ENCODE measurements at regions not wholly inside any gene's neighbourhood (a gene's known extent, or its start where the extent isn't known, plus 50 kb on each side); places are given as distances from the start of the nearest gene placed in this dataset.

- ATAC-seq (no peak), DNase-seq (no peak)
- intact Hi-C loops (cut with DNase I, micrococcal nuclease) = loop anchor here in 1 of 2 donors (10.0 kb wide), 1 partner anchor 247 kb away; no protein-coding TSS in a partner anchor
Observed at GRCh38 chr2:126771501-126772195, 115.7 kb downstream of the GYPC start.

DNA sequence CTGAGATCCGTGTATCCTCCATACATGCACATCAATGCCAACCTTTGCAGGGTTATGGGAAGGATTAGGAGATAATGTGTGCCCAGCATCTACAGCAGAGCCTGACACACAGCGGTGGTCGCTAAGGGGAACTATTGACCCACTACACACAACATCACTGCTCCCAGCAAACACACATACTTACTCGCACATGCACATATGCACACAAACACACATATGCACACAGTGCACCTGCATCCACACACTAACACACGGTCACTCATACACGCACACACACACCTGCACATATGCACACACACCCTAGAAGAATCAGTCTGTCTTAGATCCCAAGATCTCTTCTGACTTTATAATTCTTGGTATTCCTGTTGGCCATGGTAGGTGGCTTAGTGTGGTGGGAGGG lies 118.3 kb downstream of the GYPC start:
- ATAC-seq (no peak), DNase-seq (no peak)
- intact Hi-C loops (cut with DNase I, micrococcal nuclease) = loop anchor here in 1 of 2 donors (10.0 kb wide), 1 partner anchor 249 kb away; no protein-coding TSS in a partner anchor

GRCh38 chr2:126774761-126775160 lies 118.8 kb downstream of the GYPC start:
- no peak for ATAC-seq
- no peak for DNase-seq
- intact Hi-C loops (cut with DNase I, micrococcal nuclease) = loop anchor here in 1 of 2 donors (10.0 kb wide), 1 partner anchor 250 kb away; no protein-coding TSS in a partner anchor

DNA sequence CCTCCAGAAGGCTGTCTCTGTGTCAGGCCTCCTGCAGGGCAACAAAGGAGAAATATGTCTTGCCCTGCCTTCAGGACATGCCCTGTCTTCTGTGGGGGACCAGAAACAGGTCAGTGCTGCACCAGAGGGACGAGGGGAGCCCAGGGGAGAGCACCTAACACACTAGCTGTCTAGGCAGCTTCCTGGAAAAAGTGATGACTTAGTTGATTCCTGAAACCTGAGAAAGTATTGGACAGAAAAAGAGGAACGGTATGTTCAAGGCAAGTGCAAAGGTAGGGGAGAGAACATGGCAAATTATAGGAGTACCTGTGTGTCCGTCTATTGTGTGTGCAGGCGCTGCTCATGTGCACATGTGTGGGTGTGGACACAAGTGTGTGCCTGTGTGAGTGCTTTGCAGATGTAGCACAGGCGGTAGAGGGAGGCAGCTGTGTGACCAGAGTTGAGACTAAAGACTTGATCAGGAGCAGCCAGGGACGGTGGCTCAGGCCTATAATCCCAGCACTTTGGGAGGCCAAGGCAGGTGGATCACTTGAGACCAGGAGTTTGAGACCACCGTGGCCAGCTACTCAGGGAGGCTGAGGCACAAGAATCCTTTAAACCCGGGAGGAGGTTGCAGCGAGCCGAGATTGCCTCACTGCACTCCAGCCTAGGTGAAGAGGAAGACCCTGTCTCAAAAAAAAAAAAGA lies 119.5 kb downstream of the GYPC start:
- intact Hi-C loops (cut with DNase I, micrococcal nuclease) = loop anchor here in 1 of 2 donors (10.0 kb wide), 1 partner anchor 251 kb away; no protein-coding TSS in a partner anchor
- DNase-seq = no peak
- no peak for ATAC-seq

DNA sequence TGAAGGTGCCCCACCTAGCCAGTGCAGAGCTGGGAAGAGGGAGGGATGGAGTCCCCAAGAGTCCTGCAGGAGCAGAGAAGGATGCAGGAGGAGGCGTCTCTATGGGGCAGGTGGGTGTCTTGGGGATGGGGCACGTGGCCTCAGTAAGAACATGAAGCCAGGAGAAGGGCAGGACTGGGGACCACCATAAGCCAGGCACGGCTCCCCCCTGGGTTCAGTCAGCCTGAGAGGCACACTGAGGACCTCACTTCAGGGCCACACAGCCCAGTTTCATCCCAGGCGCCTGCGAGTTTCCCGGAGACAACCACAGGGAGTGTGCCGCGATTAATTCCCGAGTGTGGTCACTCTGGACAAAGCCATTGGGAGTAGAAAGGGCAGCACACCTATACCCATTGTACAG lies 120.3 kb downstream of the GYPC start:
- ATAC-seq (peak; percentile 15), DNase-seq (no peak)
- intact Hi-C loops (cut with DNase I, micrococcal nuclease) = loop anchor here in 1 of 2 donors (10.0 kb wide), 1 partner anchor 251 kb away; no protein-coding TSS in a partner anchor

DNA sequence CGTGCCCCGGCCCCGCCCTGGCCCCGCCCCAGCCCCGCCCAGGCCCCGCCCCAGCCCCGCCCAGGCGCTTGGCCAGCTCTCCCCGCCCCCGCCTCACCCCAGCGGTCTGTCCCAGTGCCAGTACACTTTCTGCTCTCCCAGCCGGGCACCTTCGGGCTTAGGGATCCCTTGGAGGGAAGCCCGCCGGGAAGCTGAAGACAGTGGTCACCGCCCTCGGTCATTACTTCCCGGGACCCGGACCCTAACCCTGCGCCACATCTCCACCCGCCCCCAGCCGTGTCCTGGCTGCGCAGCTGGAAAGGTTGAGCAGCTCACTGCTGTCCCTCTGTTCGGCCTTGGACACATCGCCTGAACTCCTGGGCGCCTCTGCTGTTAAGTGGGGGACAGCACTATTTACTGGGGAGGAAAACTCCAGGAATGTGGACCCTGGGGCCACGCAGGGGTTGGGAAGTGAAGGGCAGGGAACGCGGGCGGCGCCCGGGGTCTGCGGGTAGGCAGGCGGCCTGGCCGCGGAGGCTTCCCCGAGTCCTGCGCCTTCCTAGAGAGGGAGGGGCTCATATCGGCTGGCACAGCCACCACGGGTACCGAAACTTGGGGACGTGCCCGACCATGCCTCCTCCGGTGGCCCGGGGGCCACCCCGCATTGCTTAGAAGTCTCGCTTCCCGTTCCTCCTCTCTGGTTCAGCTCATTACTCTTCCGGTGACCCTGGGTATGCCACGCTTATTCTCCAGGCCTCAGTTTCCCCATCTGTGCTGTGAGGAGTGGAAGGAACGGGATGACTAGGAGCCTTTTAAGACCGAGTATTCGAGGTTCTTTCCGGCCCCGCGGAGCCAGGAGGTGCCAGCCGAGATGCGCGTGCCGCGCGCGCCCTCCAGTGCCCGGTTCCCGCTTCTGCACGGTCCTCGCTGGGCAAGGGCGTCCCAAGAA lies 121.0 kb downstream of the GYPC start:
- DNase-seq (peak; percentile 61 to 84), ATAC-seq (peak; percentile 96)
- intact Hi-C loops (cut with DNase I, micrococcal nuclease) = loop anchor here in 1 of 2 donors (10.0 kb wide), 1 partner anchor 252 kb away; no protein-coding TSS in a partner anchor

GRCh38 chr2:126777620-126777978 lies 121.1 kb upstream of the TEX51 start:
- ATAC-seq = no peak
- no peak for DNase-seq
- intact Hi-C loops (cut with DNase I, micrococcal nuclease) = loop anchor here in 1 of 2 donors (10.0 kb wide), 1 partner anchor 253 kb away; no protein-coding TSS in a partner anchor

DNA sequence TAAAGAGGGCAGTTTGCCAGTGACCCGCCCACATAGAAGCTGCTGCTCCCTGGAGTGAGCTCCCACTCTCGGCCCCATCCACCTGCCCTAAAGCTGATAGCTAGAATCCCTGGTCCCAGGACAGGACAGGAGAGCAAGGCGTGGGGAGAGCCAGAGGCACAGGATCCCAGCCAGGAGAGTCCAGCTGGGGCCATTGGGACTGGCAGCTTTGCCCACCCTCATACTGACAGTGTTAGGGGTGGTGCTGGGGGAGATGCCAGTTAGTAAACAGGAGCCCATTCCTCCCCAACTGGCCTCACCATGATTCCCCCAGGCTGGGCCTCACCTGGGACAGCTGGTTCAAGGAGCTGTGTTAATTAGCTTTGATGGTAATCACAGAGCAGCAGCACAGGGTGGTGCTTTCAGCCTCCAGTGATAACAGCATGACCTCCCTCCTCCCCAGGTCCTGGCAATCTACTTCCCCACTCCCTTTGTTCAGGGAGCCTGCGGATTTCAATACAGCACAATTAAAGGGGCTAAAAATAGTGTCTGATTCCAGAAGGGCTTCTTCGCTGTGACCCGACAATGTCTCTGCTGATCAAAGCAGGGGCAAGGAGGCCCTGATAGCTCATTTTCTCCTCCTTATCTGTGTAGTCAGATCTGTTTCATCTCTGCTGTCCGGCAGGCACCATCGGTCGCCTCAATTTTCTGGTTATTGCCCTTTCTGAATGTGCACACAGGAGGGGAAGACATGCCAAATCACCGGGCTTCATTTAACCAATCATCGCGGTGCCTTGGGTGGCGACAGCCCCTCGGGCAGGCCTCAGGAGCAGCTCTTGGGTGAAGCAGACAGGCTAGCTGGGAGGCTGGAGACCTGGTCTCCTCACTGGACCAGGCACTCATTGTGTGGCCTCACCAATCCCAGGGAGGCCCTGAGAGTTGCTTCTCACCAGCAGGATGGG lies 119.9 kb upstream of the TEX51 start:
- DNase-seq = peak in 1 of 2 donors; percentile 29
- intact Hi-C loops (cut with DNase I, micrococcal nuclease) = loop anchor here in 1 of 2 donors (10.0 kb wide), 1 partner anchor 254 kb away; no protein-coding TSS in a partner anchor

GRCh38 chr2:126781206-126781605 lies 117.5 kb upstream of the TEX51 start:
- DNase-seq = no peak
- no peak for ATAC-seq
- intact Hi-C loops (cut with DNase I, micrococcal nuclease) = no loop called here

More for the DNA sequence above, 119.9 kb upstream of the TEX51 start:
- ATAC-seq = no peak

GRCh38 chr2:126781806-126782205 lies 116.9 kb upstream of the TEX51 start:
- DNase-seq (no peak), ATAC-seq (no peak)
- intact Hi-C loops (cut with DNase I, micrococcal nuclease) = no loop called here

DNA sequence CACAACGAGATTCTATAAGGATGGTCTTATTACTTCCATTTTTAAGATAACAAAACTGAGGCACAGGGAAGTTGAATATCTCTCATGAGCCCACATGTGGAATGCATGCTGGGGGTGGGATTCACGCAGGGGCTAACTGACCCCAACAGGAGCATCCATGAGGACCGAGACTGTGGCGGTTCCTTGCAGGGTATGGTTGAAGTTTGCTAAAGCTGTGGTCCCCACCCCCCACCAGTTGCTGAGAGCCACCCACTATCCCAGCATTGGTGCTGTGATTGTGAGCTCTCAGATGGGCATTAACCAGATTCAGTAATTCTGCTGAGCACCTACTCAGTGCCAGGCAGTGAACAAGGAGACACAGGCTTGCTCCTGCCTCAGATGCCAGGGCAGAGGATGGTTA lies 116.0 kb upstream of the TEX51 start:
- no peak for ATAC-seq

GRCh38 chr2:126783341-126783740 lies 115.3 kb upstream of the TEX51 start:
- ATAC-seq = no peak
- intact Hi-C loops (cut with DNase I, micrococcal nuclease) = no loop called here
- no peak for DNase-seq

More for the DNA sequence above, 116.0 kb upstream of the TEX51 start:
- no peak for DNase-seq
- intact Hi-C loops (cut with DNase I, micrococcal nuclease) = no loop called here

DNA sequence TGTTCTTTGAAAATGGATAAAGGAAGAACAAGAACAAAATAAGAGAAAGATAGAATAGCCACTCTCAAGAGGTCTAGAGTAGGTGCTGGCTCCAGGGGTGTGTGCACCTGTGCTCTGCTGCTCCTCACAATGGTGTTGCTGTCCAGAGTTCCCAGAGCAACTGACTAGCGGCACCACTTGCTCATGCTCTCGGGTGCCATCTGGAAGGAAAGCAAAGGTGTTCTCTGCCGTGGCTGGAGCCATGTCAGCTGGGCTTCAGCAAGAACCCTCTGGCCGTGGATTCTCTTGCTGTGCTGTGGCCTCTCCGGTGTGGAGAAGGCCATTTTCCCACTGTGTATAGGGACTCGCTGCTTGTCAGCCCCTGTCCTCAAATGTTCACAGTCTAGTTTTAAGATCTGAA lies 114.6 kb upstream of the TEX51 start:
- intact Hi-C loops (cut with DNase I, micrococcal nuclease) = no loop called here
- ATAC-seq (no peak), DNase-seq (no peak)

DNA sequence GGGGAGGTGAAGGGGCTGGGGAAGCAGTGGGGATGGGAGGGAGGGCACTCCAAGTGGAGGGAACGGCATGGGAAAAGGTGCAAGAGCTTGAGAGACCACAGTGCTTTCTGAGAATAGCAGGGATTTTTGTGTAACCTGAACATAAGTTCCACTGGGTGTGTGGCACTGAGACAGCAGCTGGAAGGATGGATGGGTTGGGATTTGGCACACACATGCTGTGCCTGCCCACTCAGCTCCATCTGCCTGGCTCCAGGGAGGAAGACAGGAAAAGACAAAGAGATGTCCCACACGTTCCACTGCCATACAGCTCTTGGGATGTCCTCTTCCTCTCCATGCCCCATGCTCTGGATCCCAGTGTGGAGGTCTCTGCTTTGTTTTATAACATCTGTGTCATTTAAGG lies 114.1 kb upstream of the TEX51 start:
- no peak for ATAC-seq
- DNase-seq = no peak
- intact Hi-C loops (cut with DNase I, micrococcal nuclease) = no loop called here

- ATAC-seq = no peak
- no peak for DNase-seq
- intact Hi-C loops (cut with DNase I, micrococcal nuclease) = no loop called here
Observed at GRCh38 chr2:126785236-126785635, 113.5 kb upstream of the TEX51 start.

- DNase-seq (no peak), ATAC-seq (no peak)
- intact Hi-C loops (cut with DNase I, micrococcal nuclease) = no loop called here
Observed at GRCh38 chr2:126785862-126786261, 112.8 kb upstream of the TEX51 start.

DNA sequence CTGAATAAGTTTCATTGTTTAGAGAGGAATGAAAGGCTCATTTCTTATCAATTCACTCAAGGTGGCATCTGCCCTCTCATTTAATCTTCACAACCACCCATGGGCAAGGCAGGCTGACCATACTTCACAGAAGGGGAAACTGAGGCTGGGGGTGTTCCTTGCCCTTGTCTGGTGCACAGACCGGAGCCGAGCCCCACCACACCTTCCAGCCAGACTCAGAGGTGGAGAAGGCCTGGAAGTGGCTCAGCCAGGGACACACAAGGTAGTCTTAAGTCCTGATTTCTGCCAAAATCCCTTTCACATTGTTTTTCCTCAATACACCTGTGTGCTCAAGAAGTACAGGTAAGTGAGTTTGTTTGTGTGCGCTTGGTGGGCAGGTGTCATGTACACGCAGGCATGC lies 111.9 kb upstream of the TEX51 start:
- ATAC-seq = no peak
- no peak for DNase-seq
- intact Hi-C loops (cut with DNase I, micrococcal nuclease) = no loop called here

GRCh38 chr2:126787289-126787688 lies 111.4 kb upstream of the TEX51 start:
- no peak for ATAC-seq

More at GRCh38 chr2:126787289-126787688, 111.4 kb upstream of the TEX51 start:
- DNase-seq = peak in 1 of 2 donors; percentile 4
- intact Hi-C loops (cut with DNase I, micrococcal nuclease) = no loop called here
